ENCODE measurements at regions not wholly inside any gene's neighbourhood (a gene's known extent, or its start where the extent isn't known, plus 50 kb on each side); places are given as distances from the start of the nearest gene placed in this dataset.

DNA sequence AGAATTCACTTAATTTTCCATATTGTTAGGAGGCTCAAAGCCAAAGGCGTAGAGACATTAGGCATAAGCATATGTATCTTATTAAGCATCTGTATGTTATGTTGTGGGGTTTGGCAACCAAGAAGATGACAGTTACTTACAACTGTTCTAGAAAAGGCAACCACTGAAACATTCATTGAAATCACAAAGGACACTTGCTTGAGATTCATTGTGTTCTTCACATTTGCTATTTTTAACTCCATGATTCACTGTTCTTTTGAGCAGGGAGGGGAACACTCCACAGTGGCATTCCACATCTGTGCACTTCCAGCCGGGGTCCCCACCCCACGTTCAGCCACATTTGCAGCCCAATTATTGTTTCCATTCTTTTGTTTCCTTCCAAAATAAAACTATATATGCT is 107.1 kb downstream of the PALM2AKAP2 start (continued):
- no peak for TF ChIP-seq HDGF (IDR thresholded peaks at IDR 0.05)
- no peak for TF ChIP-seq STAT3 (IDR thresholded peaks at IDR 0.05; ENCODE audit: low read depth, low read length)

- H2AFZ ChIP-seq (ENCODE audit: control insufficient read depth, low read depth, low read length): no peak overlapping the region
- no TSS peak for BruUV-seq (replicated peaks)
- WGBS (ENCODE audit: insufficient coverage, insufficient replicate concordance, low lambda C conversion rate, missing lambda C conversion rate): 0% methylated on average over 1 of the region's 1 CpG
- DNase-seq (ENCODE audit: low read depth, low spot score): no peak
- H3K79me2 ChIP-seq (ENCODE audit: control insufficient read depth, insufficient read depth, low read length): no peaks in the 10 kb centered on the region
- no peaks in the 10 kb centered on the region for H3K27me3 ChIP-seq (replicated peaks in 1 of 2; ENCODE audit: control insufficient read depth in 2 of 2, insufficient read depth in 2 of 2, low read length in 1 of 2)
- H3K36me3 ChIP-seq (ENCODE audit: control insufficient read depth in 2 of 2, insufficient read depth in 2 of 2, low read length in 1 of 2): no peaks in the 10 kb centered on the region
- no peak overlapping the region for H3K4me2 ChIP-seq (ENCODE audit: control insufficient read depth, insufficient read depth)
- in situ Hi-C loops (cut with MboI): loop anchor here (25.0 kb wide), 1 partner anchor 724 kb away; no protein-coding TSS in a partner anchor
- SMC1A ChIA-PET (ENCODE audit: uncharacterized antibody, unreplicated experiment): interaction anchor here (1.1 kb wide), 1 partner anchor 13 kb away, joined by 4 read pairs; no protein-coding TSS in a partner anchor
- POLR2A ChIA-PET: no interaction called here
- H3K9me3 ChIP-seq (replicated peaks; ENCODE audit: control insufficient read depth, insufficient read depth, low read length): no peaks in the 10 kb centered on the region
- no peak overlapping the region for H3K9ac ChIP-seq (ENCODE audit: control insufficient read depth, insufficient read depth, low read length)
- intact Hi-C loops (cut with micrococcal nuclease; ENCODE audit: unreplicated experiment): no loop called here
- CTCF ChIA-PET: interaction anchor here (0.8 to 1.8 kb wide), 3 partner anchors 12 to 253 kb away, joined by 3 to 8 read pairs (median 5); no protein-coding TSS in a partner anchor
- FAIRE-seq: no peak
- peaks cover 26% of the 10 kb centered on the region for H3K4me1 ChIP-seq (ENCODE audit: control insufficient read depth, insufficient read depth, low read length)
- no peak overlapping the region for H3K27ac ChIP-seq (ENCODE audit: control insufficient read depth, insufficient read depth)
- TF ChIP-seq MYC (IDR thresholded peaks at IDR 0.05; ENCODE audit: insufficient read depth, insufficient read length, insufficient replicate concordance, low read length, severe bottlenecking) (no peak), EGR1 (IDR thresholded peaks at IDR 0.05; ENCODE audit: borderline replicate concordance in 1 of 2, low read depth in 2 of 2, low read length in 2 of 2) (no peak), SUPT20H (IDR thresholded peaks at IDR 0.05; ENCODE audit: borderline replicate concordance, control insufficient read depth, low read depth, low read length) (no peak), LARP7 (IDR thresholded peaks at IDR 0.05) (no peak), ZNF217 (IDR thresholded peaks at IDR 0.05) (no peak), RELA (IDR thresholded peaks at IDR 0.05; ENCODE audit: borderline replicate concordance, partially characterized antibody) (no peak), SRF (IDR thresholded peaks at IDR 0.05; ENCODE audit: low read depth in 2 of 2, low read length in 2 of 2) (no peak), POLR2A (IDR thresholded peaks at IDR 0.05; ENCODE audit: low read depth, low read length) (no peak), ZNF687 (IDR thresholded peaks at IDR 0.05) (no peak), PAX5 (IDR thresholded peaks at IDR 0.05; ENCODE audit: borderline replicate concordance, low read depth, low read length) (no peak), RB1 (IDR thresholded peaks at IDR 0.05; ENCODE audit: borderline replicate concordance) (no peak), MLLT1 (IDR thresholded peaks at IDR 0.05) (no peak), TCF12 (IDR thresholded peaks at IDR 0.05; ENCODE audit: low read depth, low read length) (no peak)
- RAD21 ChIA-PET (ENCODE audit: unreplicated experiment): interaction anchor here (0.6 kb wide), 1 partner anchor 267 kb away, joined by 3 read pairs; no protein-coding TSS in a partner anchor
- ATAC-seq: no peak
- no peak overlapping the region for H3K4me3 ChIP-seq
- H4K20me1 ChIP-seq (ENCODE audit: control insufficient read depth, insufficient read depth): no peaks in the 10 kb centered on the region
Measured at GRCh38 chr9:109888695-109889094, 108.7 kb downstream of the PALM2AKAP2 start.
